ENCODE measurements at regions not wholly inside any gene's neighbourhood (a gene's known extent, or its start where the extent isn't known, plus 50 kb on each side); places are given as distances from the start of the nearest gene placed in this dataset.

DNA sequence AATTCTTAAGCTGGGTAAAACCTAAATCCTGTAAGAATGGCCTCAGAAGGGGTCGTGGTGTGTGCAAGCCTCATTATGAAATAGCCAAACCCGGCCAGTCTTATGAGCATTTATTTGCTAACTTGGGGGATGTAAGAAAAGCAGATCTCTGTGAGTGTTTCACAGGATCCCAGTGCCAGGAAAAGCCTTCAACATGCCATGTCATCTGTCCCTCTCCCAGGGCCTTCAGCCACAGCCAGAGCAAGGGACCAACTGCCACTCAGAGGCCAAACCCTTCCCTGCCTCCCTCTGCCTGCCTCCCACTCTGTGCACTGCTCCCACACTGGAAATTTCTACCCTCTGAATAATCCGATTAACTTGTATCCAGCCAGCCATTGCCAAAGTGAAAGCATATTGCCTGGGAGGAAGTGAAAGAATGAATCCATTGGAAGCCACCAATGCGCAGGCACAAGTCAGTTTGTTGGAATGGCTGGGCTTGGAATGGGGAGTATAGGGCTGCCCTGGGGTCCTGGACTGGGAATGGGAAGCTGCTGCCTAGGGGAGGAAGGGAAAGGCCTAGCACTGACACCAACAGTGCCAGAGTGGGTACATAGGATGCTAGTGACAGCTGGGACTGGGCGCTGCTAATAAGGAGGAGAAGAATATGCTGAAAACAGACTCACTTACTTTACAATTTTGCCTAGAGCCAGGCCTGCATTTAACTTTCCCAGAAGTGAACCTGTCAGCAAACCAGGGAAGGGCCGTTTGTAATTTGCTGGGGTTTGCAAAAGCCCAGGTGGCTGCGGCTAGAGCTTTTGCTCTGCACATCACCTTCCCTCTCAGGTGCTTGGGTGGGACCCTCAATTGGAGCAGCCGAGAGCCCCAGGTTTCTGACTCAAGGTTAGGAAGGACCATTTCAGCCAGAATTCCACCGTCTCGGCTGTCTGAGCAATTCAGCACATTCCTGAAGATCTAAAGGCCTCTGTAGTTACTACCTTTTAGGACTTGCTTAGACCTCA lies 146.6 kb upstream of the NCK2 start:
- H3K9me3 Mint-ChIP-seq = no peaks in the 10 kb centered on the region
- H3K27me3 Mint-ChIP-seq = no peaks in the 10 kb centered on the region
- H3K36me3 Mint-ChIP-seq (ENCODE audit: low read depth) = no peaks in the 10 kb centered on the region
- no peak overlapping the region for H3K4me3 Mint-ChIP-seq
- H3K4me1 Mint-ChIP-seq (ENCODE audit: low read depth) = peaks cover 22% of the 10 kb centered on the region
- H3K27ac Mint-ChIP-seq = no peak overlapping the region

DNA sequence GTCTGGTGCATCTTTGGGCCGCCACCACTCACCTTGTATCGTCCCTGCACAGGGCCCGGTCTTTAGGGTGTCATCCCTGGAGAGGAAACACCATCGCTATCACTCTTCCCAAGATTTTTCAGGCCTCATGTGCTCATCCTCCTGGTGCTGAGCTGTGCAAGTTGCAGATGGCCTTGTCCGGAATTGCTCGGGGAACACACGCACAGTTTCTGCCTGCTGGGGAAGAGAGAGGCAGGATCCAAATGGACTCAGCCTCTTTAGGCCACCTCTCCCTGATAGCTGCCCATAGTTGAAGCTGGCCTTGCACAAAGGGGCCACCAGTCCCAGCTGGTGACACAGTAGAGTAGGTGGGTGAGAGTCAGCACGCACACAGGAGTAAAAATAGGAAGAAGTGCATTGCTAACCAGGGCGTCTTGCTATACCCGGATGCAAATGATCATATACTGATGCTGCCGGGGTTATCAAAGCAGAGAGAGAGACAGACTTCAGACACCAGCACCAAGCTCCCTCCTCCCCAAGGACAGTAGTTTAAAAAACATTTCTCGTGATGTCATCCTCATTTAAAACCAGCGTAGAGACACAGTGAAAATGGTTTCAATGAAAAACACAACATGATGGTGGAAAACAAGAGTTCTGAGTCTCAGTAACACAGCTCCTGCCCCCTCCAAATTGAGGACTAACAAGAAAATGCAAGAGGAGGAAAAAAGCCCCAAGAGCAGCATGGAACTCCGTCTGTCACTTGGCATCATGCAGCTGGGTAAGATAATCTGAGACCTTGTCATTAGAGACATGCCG lies 147.5 kb upstream of the NCK2 start:
- Mint-ChIP-seq H3K27me3 (no peaks in the 10 kb centered on the region), H3K36me3 (ENCODE audit: low read depth) (no peaks in the 10 kb centered on the region), H3K27ac (no peak overlapping the region), H3K4me1 (ENCODE audit: low read depth) (peaks cover 27% of the 10 kb centered on the region), H3K9me3 (no peaks in the 10 kb centered on the region), H3K4me3 (no peak overlapping the region)

DNA sequence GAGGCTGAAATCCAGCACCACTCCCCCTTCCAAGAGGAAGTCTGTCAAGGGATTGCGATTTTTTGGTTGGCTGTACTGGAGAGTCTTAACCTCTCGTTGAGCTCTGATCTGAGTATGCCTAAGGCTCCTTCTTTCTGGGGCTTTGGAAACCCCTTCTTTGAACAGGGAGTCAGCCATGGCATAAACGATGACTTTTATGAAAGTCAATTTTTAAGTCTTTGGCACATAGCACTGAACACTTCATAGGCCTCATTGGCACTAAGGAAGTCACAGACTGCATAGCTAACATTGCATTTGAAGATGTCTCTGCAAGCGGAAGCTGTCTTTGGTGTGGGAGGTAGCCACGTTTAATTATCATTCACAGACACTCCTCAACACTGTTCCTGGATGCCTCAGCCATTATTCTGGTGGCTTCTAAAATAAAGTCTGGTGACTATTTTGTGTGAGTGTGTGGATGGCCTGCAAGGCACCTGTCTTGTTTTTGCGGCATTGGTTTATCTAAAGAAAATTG lies 148.2 kb upstream of the NCK2 start:
- no peak overlapping the region for H3K27ac Mint-ChIP-seq
- no peaks in the 10 kb centered on the region for H3K27me3 Mint-ChIP-seq
- no peak overlapping the region for H3K4me3 Mint-ChIP-seq
- peaks cover 27% of the 10 kb centered on the region for H3K4me1 Mint-ChIP-seq (ENCODE audit: low read depth)
- no peaks in the 10 kb centered on the region for H3K36me3 Mint-ChIP-seq (ENCODE audit: low read depth)
- no peaks in the 10 kb centered on the region for H3K9me3 Mint-ChIP-seq

DNA sequence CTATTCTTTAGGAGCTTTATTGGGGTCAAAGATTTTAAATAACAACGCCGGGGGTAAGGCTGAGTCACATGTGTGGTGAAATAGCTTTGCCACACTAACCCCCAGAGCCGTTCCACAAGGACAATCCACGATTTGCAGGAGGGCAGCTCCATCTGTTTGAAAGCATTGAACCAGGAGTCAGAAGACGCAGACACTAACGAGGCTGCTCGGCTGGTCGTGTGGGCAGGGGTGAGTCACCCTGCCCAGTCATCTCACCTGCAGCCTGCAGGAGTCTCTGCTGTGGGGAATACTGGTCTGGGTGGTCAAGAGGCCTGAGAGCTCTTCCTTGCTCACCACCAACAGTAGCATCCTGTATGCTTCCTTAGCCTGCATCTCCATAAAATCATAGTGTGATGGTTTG lies 149.2 kb upstream of the NCK2 start:
- H3K9me3 Mint-ChIP-seq = no peaks in the 10 kb centered on the region
- no peaks in the 10 kb centered on the region for H3K36me3 Mint-ChIP-seq (ENCODE audit: low read depth)
- H3K27me3 Mint-ChIP-seq = no peaks in the 10 kb centered on the region
- no peak overlapping the region for H3K4me3 Mint-ChIP-seq
- peaks cover 31% of the 10 kb centered on the region for H3K4me1 Mint-ChIP-seq (ENCODE audit: low read depth)
- no peak overlapping the region for H3K27ac Mint-ChIP-seq

DNA sequence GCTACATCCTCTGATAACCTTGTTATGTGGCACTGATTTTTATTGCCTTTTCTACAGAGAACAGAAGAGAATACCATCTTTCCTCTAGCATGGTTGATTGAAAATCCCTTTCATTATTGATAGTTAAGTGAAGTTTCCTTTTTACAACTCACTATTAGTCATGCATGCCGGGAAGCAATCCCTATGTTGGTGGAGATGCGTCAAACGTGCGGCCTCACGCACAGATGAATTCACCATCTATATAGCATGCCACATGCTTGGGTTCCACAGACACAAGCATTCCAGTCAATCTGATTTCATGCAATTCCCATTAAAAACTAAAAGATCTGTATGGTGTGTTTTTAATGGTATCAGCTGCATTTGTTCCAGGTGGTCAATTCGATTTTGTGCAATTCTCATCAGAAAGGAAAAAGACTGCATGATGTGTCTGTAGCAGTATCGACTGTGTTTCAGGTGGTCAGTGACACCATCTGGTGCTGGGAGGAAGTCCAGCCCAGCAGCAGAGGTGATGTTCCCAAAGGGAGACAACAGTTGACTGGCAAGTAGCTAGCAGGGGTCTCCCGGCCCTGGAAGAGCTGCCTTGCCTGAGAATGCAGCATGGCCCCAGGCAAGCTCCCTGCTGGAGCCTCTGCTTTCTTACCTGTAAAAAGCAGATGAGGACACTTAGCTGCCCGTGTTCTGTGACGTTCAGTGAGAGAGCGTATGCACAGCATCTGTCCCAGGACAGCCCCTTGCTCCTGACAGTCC lies 151.3 kb upstream of the NCK2 start:
- H3K4me1 Mint-ChIP-seq (ENCODE audit: low read depth) = peaks cover 25% of the 10 kb centered on the region
- H3K4me3 Mint-ChIP-seq = no peak overlapping the region
- no peaks in the 10 kb centered on the region for H3K27me3 Mint-ChIP-seq
- no peak overlapping the region for H3K27ac Mint-ChIP-seq
- peaks cover 5% of the 10 kb centered on the region for H3K36me3 Mint-ChIP-seq (ENCODE audit: low read depth)
- H3K9me3 Mint-ChIP-seq = peaks cover 9% of the 10 kb centered on the region

DNA sequence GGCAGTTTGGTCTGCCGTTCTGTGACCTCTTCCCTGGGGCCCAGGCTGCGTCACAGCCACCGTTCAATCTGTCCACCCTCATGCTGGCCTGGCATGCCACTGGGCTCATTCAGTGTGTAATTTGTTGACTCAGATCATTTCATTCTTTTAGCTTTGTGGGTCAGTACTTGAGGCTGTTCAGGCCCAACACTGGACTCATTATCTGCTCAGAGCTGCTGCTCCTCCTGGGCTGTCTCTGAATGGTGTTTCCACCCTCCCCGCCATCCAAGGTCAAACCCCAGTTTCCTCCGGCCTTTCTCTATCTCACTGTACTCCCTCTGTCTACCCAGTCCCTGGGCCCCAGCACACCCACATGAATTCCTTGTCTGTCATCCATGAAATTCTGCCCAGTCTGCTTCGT lies 152.4 kb upstream of the NCK2 start:
- Mint-ChIP-seq H3K4me1 (ENCODE audit: low read depth) (peaks cover 21% of the 10 kb centered on the region), H3K27ac (no peak overlapping the region), H3K27me3 (no peaks in the 10 kb centered on the region), H3K9me3 (peaks cover 19% of the 10 kb centered on the region), H3K4me3 (no peak overlapping the region), H3K36me3 (ENCODE audit: low read depth) (peaks cover 5% of the 10 kb centered on the region)

DNA sequence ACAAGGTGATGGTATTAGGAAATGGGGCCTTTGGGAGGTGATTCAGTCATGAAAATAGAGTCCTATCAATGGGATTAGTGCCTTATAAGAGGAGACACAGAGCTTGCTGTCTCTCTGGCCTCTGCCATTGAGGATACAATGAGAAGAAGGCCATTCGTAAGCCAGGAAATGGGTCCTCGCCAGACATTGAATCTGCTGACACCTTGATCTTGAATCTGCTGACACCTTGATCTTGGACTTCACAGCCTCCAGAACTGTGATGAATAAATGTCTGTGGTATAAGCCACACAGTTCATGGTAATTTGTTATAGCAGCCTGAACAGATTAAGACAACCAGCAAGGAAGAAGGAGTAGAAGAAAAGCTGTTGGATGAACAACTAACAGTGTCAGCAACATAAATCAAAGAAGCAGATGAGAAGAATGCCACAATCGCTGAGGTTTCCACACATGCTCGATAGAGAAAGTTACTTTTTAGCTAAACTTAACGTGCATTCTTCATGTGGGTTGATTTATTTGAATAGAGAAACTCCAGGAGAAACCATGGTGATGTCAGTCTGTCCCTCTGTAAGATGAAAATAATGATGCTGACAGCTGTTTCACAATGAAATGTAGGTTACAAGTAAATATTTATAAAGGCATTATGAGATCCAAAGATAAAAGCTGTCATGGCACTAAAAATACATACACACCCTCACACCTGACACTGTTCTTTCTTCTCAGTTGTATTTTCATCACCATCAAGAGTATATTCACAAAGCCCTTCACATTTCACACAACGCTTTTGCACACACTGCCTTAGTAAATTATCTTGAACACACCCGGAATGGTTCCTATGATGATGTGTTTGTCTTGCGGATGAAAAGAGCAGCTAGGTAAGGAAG lies 153.7 kb upstream of the NCK2 start:
- Mint-ChIP-seq H3K9me3 (peaks cover 20% of the 10 kb centered on the region), H3K36me3 (ENCODE audit: low read depth) (peaks cover 5% of the 10 kb centered on the region), H3K27ac (peak overlapping the region; percentile 29)

DNA sequence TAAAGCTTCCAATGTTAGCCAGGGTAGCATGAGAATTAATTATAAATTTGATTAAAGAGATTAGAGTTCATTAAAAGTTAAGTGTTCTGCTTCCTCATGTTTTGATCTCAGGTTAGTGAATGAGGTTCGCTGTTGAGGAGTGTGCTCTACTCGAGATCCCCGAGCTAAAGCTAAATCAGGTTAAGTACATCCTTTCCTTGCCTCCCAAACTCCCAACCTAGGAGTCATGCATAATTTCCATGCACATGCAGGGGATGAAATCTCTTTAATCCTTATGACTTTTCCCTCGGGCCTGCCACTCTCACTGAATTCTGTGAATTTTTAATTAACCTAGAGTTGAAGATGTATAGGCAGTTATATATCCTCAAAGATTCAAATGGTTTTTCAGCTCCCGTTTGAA lies 156.1 kb upstream of the NCK2 start:
- Mint-ChIP-seq H3K4me3 (no peak overlapping the region), H3K27me3 (no peaks in the 10 kb centered on the region), H3K4me1 (ENCODE audit: low read depth) (peaks cover 23% of the 10 kb centered on the region), H3K36me3 (ENCODE audit: low read depth) (peaks cover 5% of the 10 kb centered on the region), H3K27ac (no peak overlapping the region), H3K9me3 (peaks cover 20% of the 10 kb centered on the region)

More for the DNA sequence above, 153.7 kb upstream of the NCK2 start:
- peaks cover 18% of the 10 kb centered on the region for H3K4me1 Mint-ChIP-seq (ENCODE audit: low read depth)
- no peaks in the 10 kb centered on the region for H3K27me3 Mint-ChIP-seq
- H3K4me3 Mint-ChIP-seq = no peak overlapping the region

DNA sequence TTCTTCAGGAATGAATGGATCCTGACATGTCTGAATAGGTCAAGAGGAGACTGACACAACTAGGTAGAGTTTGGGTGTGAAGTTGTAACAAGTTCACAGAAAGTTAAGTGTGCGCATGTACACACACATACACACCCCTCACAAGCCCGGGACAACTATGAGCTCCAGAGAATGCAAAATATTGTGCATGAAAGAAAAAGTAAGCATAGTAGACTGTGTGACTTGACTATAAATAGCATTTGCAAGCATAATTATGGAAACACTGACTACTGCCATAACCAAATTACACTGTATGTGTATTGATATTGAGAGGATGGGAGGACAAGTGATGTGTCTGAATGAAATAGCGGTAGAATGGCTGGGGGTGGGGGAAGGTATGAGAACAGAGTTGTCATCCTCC lies 157.1 kb upstream of the NCK2 start:
- H3K4me3 Mint-ChIP-seq = no peak overlapping the region
- H3K27me3 Mint-ChIP-seq = no peaks in the 10 kb centered on the region
- no peak overlapping the region for H3K27ac Mint-ChIP-seq
- H3K36me3 Mint-ChIP-seq (ENCODE audit: low read depth) = peaks cover 5% of the 10 kb centered on the region
- peaks cover 29% of the 10 kb centered on the region for H3K4me1 Mint-ChIP-seq (ENCODE audit: low read depth)
- peaks cover 20% of the 10 kb centered on the region for H3K9me3 Mint-ChIP-seq

DNA sequence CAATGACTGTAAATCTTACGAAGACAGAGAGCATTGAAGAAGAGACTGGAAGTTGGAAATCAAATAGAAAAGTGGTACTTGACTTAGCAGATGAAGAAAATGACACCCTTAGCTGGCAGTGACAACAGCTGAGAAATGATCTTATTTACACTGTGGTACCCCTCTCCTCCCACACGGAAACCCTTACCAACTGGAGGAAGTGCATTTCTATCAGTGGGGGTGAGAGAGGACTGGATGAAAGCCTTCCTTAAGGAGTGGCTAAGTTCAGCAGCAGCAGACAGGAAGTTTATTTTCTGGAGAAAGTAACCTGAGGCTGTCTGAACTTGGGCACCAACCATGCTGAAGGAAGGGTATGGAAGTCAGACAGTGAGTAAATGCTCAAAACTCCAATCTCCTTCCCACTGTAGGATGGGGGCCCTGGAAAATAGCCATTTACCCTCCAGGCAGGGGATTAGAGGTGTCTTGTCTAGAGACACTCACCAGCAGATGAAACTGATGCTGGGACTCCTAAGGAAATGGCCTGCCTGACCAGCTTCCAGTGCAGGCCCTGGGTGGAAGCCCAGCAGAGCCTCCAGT lies 160.2 kb upstream of the NCK2 start:
- Mint-ChIP-seq H3K36me3 (ENCODE audit: low read depth) (peaks cover 3% of the 10 kb centered on the region), H3K9me3 (peaks cover 15% of the 10 kb centered on the region), H3K4me3 (no peak overlapping the region), H3K27me3 (no peaks in the 10 kb centered on the region), H3K4me1 (ENCODE audit: low read depth) (peaks cover 43% of the 10 kb centered on the region), H3K27ac (peak overlapping the region; percentile 43)

DNA sequence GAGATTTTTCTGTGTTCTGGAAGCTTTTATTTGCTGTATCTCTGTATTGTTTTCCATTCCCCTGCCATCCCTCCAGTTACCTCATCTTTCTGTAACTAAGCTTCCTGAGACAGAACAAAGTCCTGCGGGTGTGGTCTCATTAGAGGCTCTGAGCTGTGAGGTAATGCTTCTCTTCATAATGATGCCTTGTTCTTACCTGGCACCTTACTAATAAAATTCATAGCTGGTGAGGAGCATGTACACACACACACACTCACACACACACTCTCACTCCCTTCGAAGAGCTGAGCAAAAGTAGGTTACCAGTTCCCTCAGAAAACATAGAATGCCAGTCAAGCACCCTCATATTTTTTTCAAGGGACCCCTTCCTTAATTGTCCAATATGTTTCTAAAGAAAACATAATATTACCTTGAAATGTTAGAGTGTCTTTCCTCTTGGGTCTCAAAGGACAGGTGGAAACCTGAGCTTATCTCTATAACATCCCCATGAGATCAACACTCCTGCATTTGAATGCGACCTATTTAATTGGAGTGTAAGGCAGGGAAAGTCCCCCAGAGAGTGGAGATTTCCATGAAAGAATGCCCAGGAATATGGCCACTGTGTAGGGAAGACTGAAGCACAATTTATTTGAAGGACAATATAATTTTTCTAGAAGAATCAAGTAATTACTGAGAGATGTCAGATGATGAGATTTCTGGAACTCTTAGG lies 161.6 kb upstream of the NCK2 start:
- H3K27ac Mint-ChIP-seq = peak overlapping the region; percentile 34
- no peaks in the 10 kb centered on the region for H3K27me3 Mint-ChIP-seq
- H3K4me3 Mint-ChIP-seq = no peak overlapping the region
- H3K36me3 Mint-ChIP-seq (ENCODE audit: low read depth) = no peaks in the 10 kb centered on the region
- peaks cover 43% of the 10 kb centered on the region for H3K4me1 Mint-ChIP-seq (ENCODE audit: low read depth)
- H3K9me3 Mint-ChIP-seq = peaks cover 9% of the 10 kb centered on the region

DNA sequence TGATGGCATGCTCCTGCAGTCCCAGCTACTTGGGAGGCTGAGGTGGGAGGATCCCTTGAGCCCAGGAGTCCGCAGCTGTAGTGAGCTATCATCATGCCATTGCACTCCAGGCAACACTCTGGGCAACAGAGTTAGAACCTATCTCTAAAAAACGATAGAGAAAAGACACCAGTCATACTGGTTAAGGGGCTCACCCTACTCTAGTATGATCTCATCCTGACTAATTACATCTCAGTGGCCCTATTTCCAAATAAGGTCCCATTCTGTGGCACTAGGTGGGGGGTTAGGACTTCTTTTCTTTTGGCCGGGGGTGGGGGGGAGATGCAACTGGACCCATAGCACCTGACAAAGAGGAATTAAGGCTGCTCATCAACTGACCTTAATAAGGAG lies 163.2 kb upstream of the NCK2 start:
- no peak overlapping the region for H3K27ac Mint-ChIP-seq
- no peaks in the 10 kb centered on the region for H3K9me3 Mint-ChIP-seq
- H3K36me3 Mint-ChIP-seq (ENCODE audit: low read depth) = no peaks in the 10 kb centered on the region
- no peak overlapping the region for H3K4me3 Mint-ChIP-seq
- no peaks in the 10 kb centered on the region for H3K27me3 Mint-ChIP-seq
- H3K4me1 Mint-ChIP-seq (ENCODE audit: low read depth) = peaks cover 52% of the 10 kb centered on the region

DNA sequence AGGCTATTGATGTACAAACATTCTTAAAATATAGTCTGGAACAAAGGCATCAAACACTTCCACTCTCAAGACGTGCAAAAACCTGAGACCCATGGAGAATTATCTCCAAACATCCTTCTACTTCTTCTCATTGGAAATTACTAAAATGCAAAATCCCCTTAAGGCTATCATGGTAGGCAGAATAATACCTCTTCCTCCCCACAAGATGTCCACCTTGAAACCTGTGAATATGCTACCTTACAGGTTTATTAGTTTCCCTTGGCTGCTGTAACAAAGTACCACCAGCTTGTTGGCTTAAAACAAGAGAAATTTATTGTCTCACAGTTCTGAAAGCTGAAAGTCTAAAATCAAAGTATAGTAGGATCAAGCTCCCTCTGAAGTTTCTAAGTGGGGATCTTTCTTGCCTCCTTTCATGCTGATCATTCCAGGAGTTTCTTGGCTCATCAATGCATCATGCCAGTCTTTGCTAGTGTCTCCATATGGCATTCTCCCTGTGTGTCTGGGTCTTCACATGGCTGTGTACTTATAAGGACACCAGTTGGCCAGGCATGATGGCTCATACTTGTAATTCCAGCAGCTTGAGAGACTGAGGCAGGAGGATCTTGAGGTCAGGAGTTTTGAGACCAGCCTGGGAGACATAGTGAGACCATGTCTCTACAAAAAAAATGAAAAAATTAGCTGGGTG lies 163.7 kb upstream of the NCK2 start:
- Mint-ChIP-seq H3K27ac (no peak overlapping the region), H3K4me3 (no peak overlapping the region), H3K36me3 (ENCODE audit: low read depth) (no peaks in the 10 kb centered on the region), H3K4me1 (ENCODE audit: low read depth) (peaks cover 56% of the 10 kb centered on the region), H3K9me3 (no peaks in the 10 kb centered on the region), H3K27me3 (no peaks in the 10 kb centered on the region)
